ENCODE measurements at regions not wholly inside any gene's neighbourhood (a gene's known extent, or its start where the extent isn't known, plus 50 kb on each side); places are given as distances from the start of the nearest gene placed in this dataset.

GRCh38 chr4:32572366-32572765 lies 1852.2 kb downstream of the PCDH7 start:
- no peaks in the 10 kb centered on the region for H3K79me2 ChIP-seq
- no peak overlapping the region for H3K27ac ChIP-seq
- H3K4me2 ChIP-seq, result no peak overlapping the region
- H3K36me3 ChIP-seq (replicated peaks; ENCODE audit: insufficient read depth, low read depth), result no peaks in the 10 kb centered on the region
- H3K4me3 ChIP-seq, result no peak overlapping the region
- no peaks in the 10 kb centered on the region for H3K9me2 ChIP-seq (replicated peaks; ENCODE audit: insufficient read depth)
- H4K20me1 ChIP-seq (ENCODE audit: insufficient read depth, poor library complexity, severe bottlenecking), result no peaks in the 10 kb centered on the region
- no peak overlapping the region for H2AFZ ChIP-seq
- TF ChIP-seq EZH2phosphoT487 (IDR thresholded peaks at IDR 0.05; ENCODE audit: low read depth, severe bottlenecking, unreplicated experiment) (no peak), EZH2 (IDR thresholded peaks at IDR 0.05; ENCODE audit: borderline replicate concordance) (no peak), CTCF (IDR thresholded peaks at IDR 0.05; ENCODE audit: poor library complexity) (no peak)
- H3K27me3 ChIP-seq, result no peaks in the 10 kb centered on the region
- H3K9me3 ChIP-seq (ENCODE audit: low read depth), result no peaks in the 10 kb centered on the region
- no peak for DNase-seq (ENCODE audit: low spot score)
- H3K4me1 ChIP-seq (ENCODE audit: insufficient read depth), result no peaks in the 10 kb centered on the region

GRCh38 chr4:32574803-32575202 lies 1854.6 kb downstream of the PCDH7 start:
- Histone ChIP-seq H3K4me2 (no peak overlapping the region), H3K79me2 (no peaks in the 10 kb centered on the region), H4K20me1 (ENCODE audit: insufficient read depth, poor library complexity, severe bottlenecking) (no peaks in the 10 kb centered on the region), H2AFZ (no peak overlapping the region), H3K9me3 (ENCODE audit: low read depth) (no peaks in the 10 kb centered on the region), H3K9me2 (replicated peaks; ENCODE audit: insufficient read depth) (no peaks in the 10 kb centered on the region), H3K4me3 (no peak overlapping the region), H3K4me1 (ENCODE audit: insufficient read depth) (no peaks in the 10 kb centered on the region), H3K27me3 (no peaks in the 10 kb centered on the region), H3K27ac (no peak overlapping the region), H3K36me3 (replicated peaks; ENCODE audit: insufficient read depth, low read depth) (no peaks in the 10 kb centered on the region)
- 96% methylated on average over 1 of the region's 1 CpG for WGBS (ENCODE audit: low lambda C conversion rate, missing lambda C conversion rate)
- DNase-seq (ENCODE audit: low spot score), result no peak
- TF ChIP-seq EZH2phosphoT487 (IDR thresholded peaks at IDR 0.05; ENCODE audit: low read depth, severe bottlenecking, unreplicated experiment) (no peak), EZH2 (IDR thresholded peaks at IDR 0.05; ENCODE audit: borderline replicate concordance) (no peak), CTCF (IDR thresholded peaks at IDR 0.05; ENCODE audit: poor library complexity) (no peak)

GRCh38 chr4:32589097-32589496 lies 1868.9 kb downstream of the PCDH7 start:
- H3K9me2 ChIP-seq (replicated peaks; ENCODE audit: insufficient read depth), result no peaks in the 10 kb centered on the region
- H3K27ac ChIP-seq, result no peak overlapping the region
- 70% methylated on average over 2 of the region's 2 CpGs for WGBS (ENCODE audit: low lambda C conversion rate, missing lambda C conversion rate)
- no peak overlapping the region for H2AFZ ChIP-seq
- H3K4me1 ChIP-seq (ENCODE audit: insufficient read depth), result no peaks in the 10 kb centered on the region
- H3K4me2 ChIP-seq, result no peak overlapping the region
- no peaks in the 10 kb centered on the region for H3K9me3 ChIP-seq (ENCODE audit: low read depth)
- no peak for TF ChIP-seq CTCF (IDR thresholded peaks at IDR 0.05; ENCODE audit: poor library complexity)
- no peak for TF ChIP-seq EZH2 (IDR thresholded peaks at IDR 0.05; ENCODE audit: borderline replicate concordance)
- no peak for TF ChIP-seq EZH2phosphoT487 (IDR thresholded peaks at IDR 0.05; ENCODE audit: low read depth, severe bottlenecking, unreplicated experiment)
- no peaks in the 10 kb centered on the region for H3K79me2 ChIP-seq
- H3K27me3 ChIP-seq, result no peaks in the 10 kb centered on the region
- H3K36me3 ChIP-seq (replicated peaks; ENCODE audit: insufficient read depth, low read depth), result no peaks in the 10 kb centered on the region
- no peak for DNase-seq (ENCODE audit: low spot score)
- H4K20me1 ChIP-seq (ENCODE audit: insufficient read depth, poor library complexity, severe bottlenecking), result no peaks in the 10 kb centered on the region
- no peak overlapping the region for H3K4me3 ChIP-seq

GRCh38 chr4:32589853-32590252 lies 1869.7 kb downstream of the PCDH7 start:
- no peaks in the 10 kb centered on the region for H3K9me2 ChIP-seq (replicated peaks; ENCODE audit: insufficient read depth)
- no peaks in the 10 kb centered on the region for H3K9me3 ChIP-seq (ENCODE audit: low read depth)

More at GRCh38 chr4:32589853-32590252, 1869.7 kb downstream of the PCDH7 start:
- Histone ChIP-seq H3K4me2 (no peak overlapping the region), H3K27me3 (no peaks in the 10 kb centered on the region), H3K79me2 (no peaks in the 10 kb centered on the region), H3K4me3 (no peak overlapping the region), H3K4me1 (ENCODE audit: insufficient read depth) (no peaks in the 10 kb centered on the region), H3K36me3 (replicated peaks; ENCODE audit: insufficient read depth, low read depth) (no peaks in the 10 kb centered on the region), H3K27ac (no peak overlapping the region), H2AFZ (no peak overlapping the region), H4K20me1 (ENCODE audit: insufficient read depth, poor library complexity, severe bottlenecking) (no peaks in the 10 kb centered on the region)
- no peak for DNase-seq (ENCODE audit: low spot score)
- WGBS (ENCODE audit: low lambda C conversion rate, missing lambda C conversion rate), result 89% methylated on average over 2 of the region's 2 CpGs
- no peak for TF ChIP-seq CTCF (IDR thresholded peaks at IDR 0.05; ENCODE audit: poor library complexity)
- TF ChIP-seq EZH2 (IDR thresholded peaks at IDR 0.05; ENCODE audit: borderline replicate concordance), result no peak
- no peak for TF ChIP-seq EZH2phosphoT487 (IDR thresholded peaks at IDR 0.05; ENCODE audit: low read depth, severe bottlenecking, unreplicated experiment)
